PC-9 (cell line): ENCODE measurements at regions not wholly inside any gene's neighbourhood (a gene's known extent, or its start where the extent isn't known, plus 50 kb on each side); places are given as distances from the start of the nearest gene placed in this dataset.

Experiments used
- BruUV-seq: library from RNA; stranded (reverse); fragments of 400-500 nt; replicated peaks from 2 replicates; lab custom pipeline; 2021; lab: Mats Ljungman, UMichigan
- CTCF ChIA-PET: fragments of 300-600 bp; sonication (Branson Sonifier 250); formaldehyde crosslinking; loops from one replicate; lab custom pipeline; 2022; ENCODE audit warnings: antibody characterized with exemption; lab: Charles Lee
- POLR2A ChIA-PET: fragments of 300-600 bp; sonication (Branson Sonifier 250); formaldehyde crosslinking; loops from one replicate; lab custom pipeline; 2022; ENCODE audit warnings: antibody characterized with exemption; ENCODE audit not compliant: unreplicated experiment; lab: Charles Lee
- DNase-seq, 2 experiments: peaks; one replicate each; pipeline versions ENCODE4 v3.0.0 to v3.0.0-alpha.2; 2015 to 2022; ENCODE audit warnings: mixed read lengths in 1 of 2
- H2AFZ ChIP-seq: fragments of 200-600 bp; sonication (generic); 2 replicates; pipeline ENCODE4 v1.8.1; 2017; ENCODE audit warnings: antibody characterized with exemption
- H3F3A ChIP-seq: fragments of 200-600 bp; sonication (generic); 2 replicates; pipeline ENCODE4 v1.8.1; 2017; ENCODE audit warnings: antibody characterized with exemption, mild to moderate bottlenecking, low read depth; ENCODE audit not compliant: insufficient read depth
- H3K27ac ChIP-seq: fragments of 200-600 bp; sonication (generic); 2 replicates; pipeline ENCODE4 v1.6.1; 2016; ENCODE audit warnings: mixed run types
- H3K27me3 ChIP-seq: fragments of 200-600 bp; sonication (generic); 2 replicates; pipeline ENCODE4 v1.6.1; 2016; ENCODE audit warnings: low read depth, mixed run types; ENCODE audit not compliant: insufficient read depth
- H3K36me3 ChIP-seq: fragments of 200-600 bp; sonication (generic); 2 replicates; pipeline ENCODE4 v1.6.1; 2016; ENCODE audit warnings: low read depth, mixed run types
- H3K4me1 ChIP-seq: fragments of 200-600 bp; sonication (generic); replicated peaks from 2 replicates; pipeline ENCODE4 v1.6.1; 2016; ENCODE audit warnings: mixed run types; ENCODE audit not compliant: insufficient read depth
- H3K4me2 ChIP-seq: fragments of 200-600 bp; sonication (generic); 2 replicates; pipeline ENCODE4 v1.6.1; 2017; ENCODE audit warnings: mixed run types
- H3K4me3 ChIP-seq: fragments of 200-600 bp; sonication (generic); 2 replicates; pipeline ENCODE4 v1.6.1; 2016; ENCODE audit warnings: mixed run types
- H3K79me2 ChIP-seq: fragments of 200-600 bp; sonication (generic); 2 replicates; pipeline ENCODE4 v1.6.1; 2017; ENCODE audit warnings: low read depth, mixed run types
- H3K9me2 ChIP-seq: fragments of 200-600 bp; sonication (generic); 2 replicates; pipeline ENCODE4 v1.8.1; 2017; ENCODE audit warnings: mild to moderate bottlenecking; ENCODE audit not compliant: insufficient read depth
- H3K9me3 ChIP-seq: fragments of 200-600 bp; sonication (generic); 2 replicates; pipeline ENCODE4 v1.8.1; 2016; ENCODE audit warnings: low read depth; ENCODE audit not compliant: insufficient read depth
- H4K20me1 ChIP-seq: fragments of 200-600 bp; sonication (generic); 2 replicates; pipeline ENCODE4 v1.8.1; 2017; ENCODE audit not compliant: insufficient read depth
- CTCF ChIP-seq: fragments of 200-600 bp; sonication (generic); conservative IDR thresholded peaks from 2 replicates; pipeline ENCODE4 v1.6.1; 2017; ENCODE audit warnings: mixed run types, antibody characterized with exemption, mild to moderate bottlenecking, moderate library complexity
- EZH2 ChIP-seq: fragments of 200-600 bp; sonication (generic); IDR thresholded peaks from 2 replicates; pipeline ENCODE4 v1.8.0; 2017; ENCODE audit warnings: antibody characterized with exemption, low read depth
- intact Hi-C: fragments of 100-400 bp; cut with micrococcal nuclease; formaldehyde crosslinking; loops from one replicate; pipeline ENCODE4 v1.10.0; 2022; ENCODE audit not compliant: unreplicated experiment

- Histone ChIP-seq H3K36me3 (no peaks in the 10 kb centered on the region), H3K9me2 (no peaks in the 10 kb centered on the region), H4K20me1 (no peaks in the 10 kb centered on the region), H3K27ac (no peak overlapping the region), H3F3A (no peaks in the 10 kb centered on the region), H3K79me2 (no peaks in the 10 kb centered on the region), H3K9me3 (no peaks in the 10 kb centered on the region), H3K4me1 (no peaks in the 10 kb centered on the region), H3K4me2 (no peak overlapping the region), H2AFZ (no peak overlapping the region), H3K27me3 (no peaks in the 10 kb centered on the region), H3K4me3 (no peak overlapping the region)
- ChIA-PET POLR2A (no interaction called here), CTCF (no interaction called here)
- intact Hi-C loops = no loop called here
- TF ChIP-seq CTCF (no peak), EZH2 (no peak)
- BruUV-seq = no TSS peak
- DNase-seq = no peak
These were observed 74.4 kb downstream of the ZIC1 start for GRCh38 chr3:147483578-147483977.

DNA sequence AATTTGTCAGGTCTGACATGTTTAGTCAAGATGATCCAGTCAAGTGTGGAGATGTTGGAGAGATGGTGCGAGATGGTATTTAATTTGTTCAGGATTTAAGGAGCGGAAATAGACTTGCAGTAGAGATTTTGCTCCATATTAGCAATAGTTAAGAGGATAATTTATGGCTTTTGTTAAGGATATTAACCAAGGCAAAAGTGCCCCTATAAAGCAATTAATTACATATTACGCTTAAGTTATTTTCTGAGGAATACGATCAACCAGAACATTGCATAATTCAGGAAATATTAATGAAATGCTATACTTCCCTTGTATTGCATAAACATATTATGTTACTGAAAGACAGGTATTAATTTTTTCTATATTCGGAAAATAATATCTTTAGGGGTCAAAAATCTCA, 83.9 kb downstream of the ZIC1 start:
- Histone ChIP-seq H2AFZ (no peak overlapping the region), H3K9me3 (no peaks in the 10 kb centered on the region), H4K20me1 (no peaks in the 10 kb centered on the region), H3K36me3 (no peaks in the 10 kb centered on the region), H3K4me3 (no peak overlapping the region), H3K27ac (no peak overlapping the region), H3F3A (no peaks in the 10 kb centered on the region), H3K27me3 (no peaks in the 10 kb centered on the region), H3K4me2 (no peak overlapping the region), H3K4me1 (no peaks in the 10 kb centered on the region), H3K9me2 (no peaks in the 10 kb centered on the region), H3K79me2 (no peaks in the 10 kb centered on the region)
- BruUV-seq = no TSS peak
- ChIA-PET CTCF (no interaction called here), POLR2A (no interaction called here)
- intact Hi-C loops = no loop called here
- TF ChIP-seq CTCF (no peak), EZH2 (no peak)
- DNase-seq = no peak

DNA sequence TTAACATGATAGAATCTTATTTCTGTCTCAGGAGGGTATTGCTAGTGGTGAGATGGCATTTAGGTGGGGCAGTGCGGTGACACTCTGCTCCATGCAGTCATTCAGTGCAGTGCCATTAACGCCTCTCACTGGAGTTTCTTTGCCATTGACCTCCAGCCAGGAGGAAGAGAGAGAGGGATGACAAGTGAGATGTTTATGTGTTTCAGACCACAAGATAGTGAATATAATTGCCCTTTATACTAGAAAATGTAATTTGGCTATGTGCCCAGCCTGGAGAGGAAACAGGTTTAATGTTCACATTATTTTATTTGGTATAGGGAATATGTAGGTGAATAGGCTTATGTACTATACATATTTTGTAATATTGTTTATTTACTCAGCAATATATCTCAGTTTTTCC, 84.5 kb downstream of the ZIC1 start:
- Histone ChIP-seq H3K27ac (no peak overlapping the region), H3K9me3 (no peaks in the 10 kb centered on the region), H3K4me2 (no peak overlapping the region), H3K4me3 (no peak overlapping the region), H2AFZ (no peak overlapping the region), H3K4me1 (no peaks in the 10 kb centered on the region), H3K79me2 (no peaks in the 10 kb centered on the region), H4K20me1 (no peaks in the 10 kb centered on the region), H3K36me3 (no peaks in the 10 kb centered on the region), H3F3A (no peaks in the 10 kb centered on the region), H3K27me3 (no peaks in the 10 kb centered on the region), H3K9me2 (no peaks in the 10 kb centered on the region)
- TF ChIP-seq CTCF (no peak), EZH2 (no peak)
- DNase-seq = no peak
- CTCF ChIA-PET = no interaction called here
- no TSS peak for BruUV-seq
- intact Hi-C loops = no loop called here
- POLR2A ChIA-PET = no interaction called here
